Right forelimb (tissue), 1 donor: ENCODE measurements at regions not wholly inside any gene's neighbourhood (a gene's known extent, or its start where the extent isn't known, plus 50 kb on each side); places are given as distances from the start of the nearest gene placed in this dataset.
"Not testable (repeated sequence)": the region's sequence is repeated elsewhere in the genome, so short reads cannot be mapped to it uniquely, and the experiment has no call there.

Source experiments
- DNase-seq: peaks from one replicate; pipeline ENCODE4 v3.0.0-alpha.2; 2018

DNA sequence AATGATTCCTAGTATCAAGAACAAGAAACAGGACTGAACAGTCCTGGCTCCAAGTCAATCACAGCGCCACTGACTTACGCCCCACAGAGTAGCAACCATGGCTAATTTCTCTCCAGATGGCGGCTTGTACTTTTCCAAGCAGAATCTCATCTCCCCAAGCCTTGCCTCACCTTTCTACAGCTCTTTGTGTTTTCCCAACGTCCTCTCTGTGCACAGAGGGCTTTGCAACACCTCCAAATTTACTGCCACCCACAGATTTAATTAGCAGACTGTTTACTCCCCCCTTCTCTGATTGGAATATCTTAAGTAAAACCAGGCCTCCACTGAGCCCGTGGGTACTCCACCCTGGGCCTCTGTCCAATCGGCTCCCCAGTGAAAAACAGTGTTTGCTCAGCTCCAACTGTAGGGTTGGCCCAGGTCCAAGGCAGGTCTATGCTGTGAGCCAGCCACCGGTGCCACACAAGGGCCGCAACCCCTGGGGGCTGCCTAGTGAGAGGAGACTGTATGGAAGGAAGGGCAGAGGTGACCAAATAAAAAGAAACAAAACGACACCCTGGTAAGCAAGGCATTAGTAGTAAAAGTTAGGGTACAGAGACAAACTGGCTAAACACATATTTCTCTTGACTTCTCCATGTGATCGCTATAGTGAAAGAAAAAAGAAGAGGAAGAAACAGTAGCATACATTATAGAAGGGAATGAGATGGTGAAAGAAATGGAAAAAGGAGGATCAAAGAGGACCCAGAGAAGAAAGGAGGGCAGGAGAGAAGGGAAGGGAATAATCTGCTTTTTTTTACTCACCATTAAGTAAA lies 128.4 kb upstream of the SOD1 start:
- DNase-seq: peak; percentile 54

DNA sequence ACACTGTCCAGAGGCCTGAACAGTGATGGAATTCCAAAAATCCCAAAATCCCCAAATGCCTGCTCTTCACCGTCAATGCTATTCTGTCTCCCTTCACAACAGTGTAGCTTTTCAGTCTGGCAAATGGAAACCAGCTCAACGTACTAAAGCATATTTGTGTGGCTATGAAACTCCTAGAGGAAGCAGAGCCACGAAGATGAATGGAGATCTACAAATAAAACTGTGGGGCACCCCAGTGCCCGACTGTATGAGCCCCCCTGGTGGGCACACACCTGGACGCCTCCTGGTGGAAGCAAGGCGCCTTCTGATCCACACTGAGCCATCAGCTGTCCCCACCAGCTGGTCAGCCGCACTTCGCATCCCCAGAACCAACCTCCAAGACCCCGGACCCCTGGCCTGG lies 129.1 kb upstream of the SOD1 start:
- DNase-seq: no peak

DNA sequence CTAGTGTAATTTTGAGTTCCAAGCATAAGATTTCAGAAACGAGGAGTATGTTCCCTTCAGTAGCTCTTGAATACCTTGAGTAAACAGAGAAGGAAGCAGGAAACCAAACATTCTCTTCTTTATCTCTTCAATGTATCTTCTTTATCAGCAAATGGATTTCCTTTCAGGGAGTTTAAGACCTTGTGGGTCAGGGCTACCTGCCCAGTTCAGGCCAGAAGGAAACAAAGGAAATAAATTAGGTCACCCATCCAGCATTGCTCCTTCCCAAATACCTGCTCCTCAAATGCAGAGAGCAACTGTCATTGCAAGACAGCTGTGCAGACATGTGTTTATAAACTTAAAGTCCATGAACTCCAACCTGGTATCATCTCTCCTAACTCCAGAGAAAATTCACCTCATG lies 130.1 kb upstream of the SOD1 start:
- no peak for DNase-seq

DNA sequence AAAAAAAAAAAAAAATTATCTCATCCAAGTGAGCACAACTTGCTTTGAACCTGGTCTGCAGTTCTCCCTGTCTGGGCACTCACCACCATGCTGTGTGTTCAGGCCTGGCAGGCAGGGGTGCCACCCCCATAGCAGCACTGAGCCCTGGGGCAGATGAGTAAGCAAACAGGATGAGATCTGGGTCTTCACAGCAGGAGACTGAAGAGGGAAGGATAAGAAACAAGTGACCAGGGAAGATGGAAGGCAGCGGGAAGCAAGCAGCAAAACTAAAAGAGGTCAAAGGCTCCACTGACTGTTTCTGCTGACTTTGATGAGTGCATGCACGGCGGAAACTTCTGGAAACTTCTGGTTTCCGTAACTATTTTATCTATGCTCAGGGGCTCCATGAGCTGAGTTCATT lies 133.5 kb upstream of the SOD1 start:
- DNase-seq: no peak

DNA sequence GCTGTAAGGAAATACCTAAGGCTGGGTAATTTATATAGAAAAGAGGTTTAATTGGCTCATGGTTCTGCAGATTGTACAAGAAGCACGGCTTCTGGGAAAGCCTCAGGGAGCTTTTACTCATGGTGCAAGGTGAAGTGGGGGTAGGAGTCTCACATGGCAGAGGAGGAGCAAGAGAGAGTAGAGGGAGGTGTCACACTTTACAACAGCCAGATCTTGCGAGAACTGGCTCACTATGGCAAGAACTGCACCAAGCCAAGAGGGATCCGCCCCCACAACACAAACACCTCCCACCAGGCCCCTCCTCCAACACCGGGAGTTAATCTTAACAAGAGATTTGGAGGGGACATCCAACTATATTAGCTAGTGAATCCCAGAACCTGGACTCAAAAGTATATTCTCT lies 135.4 kb upstream of the SOD1 start:
- no peak for DNase-seq

DNA sequence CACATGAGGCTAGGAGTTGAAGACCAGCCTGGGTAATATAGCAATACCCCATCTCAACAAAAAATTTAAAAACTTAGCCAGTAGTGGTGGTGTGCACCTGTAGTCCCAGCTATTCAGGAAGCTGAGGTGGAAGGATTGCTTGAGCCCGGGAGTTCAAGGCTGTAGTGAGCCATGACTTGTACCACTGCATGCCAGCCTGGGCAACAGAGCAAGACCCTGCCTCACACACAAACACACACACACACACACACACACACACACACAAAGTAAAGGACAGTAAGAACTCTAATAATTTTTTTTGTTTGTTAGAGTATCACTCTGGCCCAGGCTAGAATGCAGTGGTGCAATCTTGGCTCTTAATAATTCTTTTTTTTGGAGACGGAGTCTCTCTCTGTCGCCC lies 138.0 kb upstream of the SOD1 start:
- DNase-seq: no peak

DNA sequence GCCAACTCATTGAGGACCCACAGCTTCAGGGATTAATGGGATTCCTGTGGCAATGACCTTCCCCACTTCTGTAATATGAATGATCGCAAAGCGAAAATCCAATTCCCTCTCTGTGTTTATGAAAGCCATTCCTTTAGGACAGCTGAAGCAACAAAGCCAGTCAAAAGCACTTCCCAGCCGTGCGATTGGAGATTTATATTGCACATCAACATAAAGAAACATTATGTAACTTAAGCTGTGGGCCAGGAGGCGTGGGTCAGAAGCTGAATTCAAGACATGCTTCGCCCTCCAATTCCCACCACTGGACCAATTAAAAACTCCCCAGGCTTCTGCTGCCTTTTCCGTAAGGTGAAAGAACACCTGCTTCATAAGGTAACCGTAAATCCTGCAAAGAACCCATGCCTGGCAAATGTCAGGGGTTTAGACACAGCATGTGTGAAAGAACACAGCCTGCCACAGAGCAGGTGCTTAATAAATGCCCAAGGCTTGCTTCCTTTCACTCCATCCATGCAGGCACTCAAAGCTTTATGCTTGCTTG lies 138.9 kb upstream of the SOD1 start:
- no peak for DNase-seq

DNA sequence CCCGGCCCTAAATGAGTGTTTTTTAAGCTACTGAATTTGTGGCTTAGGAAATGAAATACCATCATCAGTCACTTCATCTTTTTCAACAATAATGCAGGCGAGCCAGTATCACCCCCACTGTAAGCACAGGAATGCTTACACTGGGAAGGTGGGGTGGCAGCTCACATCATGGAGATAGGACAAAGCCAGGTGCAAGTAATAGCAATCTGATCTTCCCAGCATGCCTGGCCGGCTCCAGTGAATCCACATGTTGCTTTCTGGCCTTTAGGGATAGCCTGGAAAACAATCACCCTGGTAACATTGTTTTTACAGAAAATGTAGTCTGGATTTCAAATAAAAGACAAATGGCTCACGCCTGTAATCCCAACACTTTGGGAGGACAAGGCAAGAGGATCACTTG lies 140.9 kb upstream of the SOD1 start:
- DNase-seq: no peak

DNA sequence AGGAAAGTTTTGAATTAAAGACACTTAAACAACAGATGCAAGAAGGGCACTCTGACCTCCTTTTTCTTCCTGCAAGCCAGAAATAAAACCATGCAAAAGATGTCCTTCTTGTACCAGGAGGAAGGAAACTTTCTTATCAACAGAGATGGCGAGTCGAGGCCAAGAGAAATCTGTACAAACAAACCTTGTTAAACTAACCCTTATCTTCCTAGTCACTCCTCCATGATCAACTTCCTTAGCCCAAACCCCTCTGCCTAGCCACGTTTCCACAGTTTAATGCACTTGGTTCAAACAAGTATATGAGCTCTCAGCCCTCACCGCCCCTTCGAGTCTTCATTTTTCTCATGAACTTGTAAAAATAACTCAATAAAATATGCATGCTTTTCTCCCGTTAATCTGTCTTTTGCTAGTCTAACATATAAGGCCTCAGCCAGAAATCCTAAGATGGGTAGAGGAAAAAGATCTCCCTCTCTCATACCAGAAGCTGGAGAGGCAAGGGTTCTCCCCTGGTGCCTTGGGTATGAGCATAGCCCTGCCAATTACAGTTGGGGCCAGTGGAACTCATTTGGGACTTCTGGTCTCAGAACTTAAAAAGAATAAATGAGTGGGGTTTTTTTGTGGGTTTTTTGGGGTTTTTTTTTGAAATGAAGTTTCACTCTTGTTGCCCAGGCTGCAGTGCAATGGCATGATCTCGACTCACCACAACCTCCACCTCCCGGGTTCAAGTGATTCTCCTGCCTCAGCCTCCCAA lies 141.7 kb upstream of the SOD1 start:
- DNase-seq: no peak

DNA sequence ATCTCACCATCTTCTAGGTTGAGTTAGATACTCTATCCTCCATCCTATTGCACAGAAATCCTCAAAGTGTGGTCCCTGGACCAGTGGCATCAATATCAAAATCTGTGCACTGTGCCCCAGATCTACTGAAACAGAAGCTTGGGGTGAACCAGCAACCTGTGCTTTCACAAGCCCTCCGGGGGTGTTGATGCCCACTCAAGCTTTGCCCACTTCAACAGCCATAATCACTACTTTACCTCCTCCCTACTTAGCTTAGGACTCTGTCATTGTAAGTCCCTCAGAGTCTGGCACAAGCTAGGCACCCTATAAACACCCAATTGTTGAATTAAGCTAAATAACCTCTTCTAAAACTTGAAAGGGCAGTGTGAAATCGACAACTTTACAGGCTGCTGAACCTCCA lies 144.2 kb upstream of the SOD1 start:
- DNase-seq: no peak

DNA sequence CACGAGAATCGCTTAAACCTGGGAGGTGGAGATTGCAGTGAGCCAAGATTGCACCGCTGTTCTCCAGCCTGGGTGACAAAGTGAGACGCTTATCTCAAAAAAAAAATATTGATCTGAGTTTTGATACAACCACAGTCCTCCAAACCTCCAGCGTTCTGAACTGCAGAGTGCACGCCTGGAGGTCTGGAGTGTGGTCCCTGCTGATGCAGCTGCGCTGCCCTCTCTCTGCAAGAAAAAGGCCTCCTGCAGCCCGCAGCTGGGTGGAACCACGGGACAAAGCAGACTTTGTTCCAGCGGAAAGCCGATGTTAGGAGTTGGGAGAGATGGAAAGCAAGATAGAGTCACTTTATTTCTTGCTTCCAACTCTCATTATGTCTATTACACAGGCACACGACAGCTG lies 144.9 kb upstream of the SOD1 start:
- peak; percentile 58 for DNase-seq

DNA sequence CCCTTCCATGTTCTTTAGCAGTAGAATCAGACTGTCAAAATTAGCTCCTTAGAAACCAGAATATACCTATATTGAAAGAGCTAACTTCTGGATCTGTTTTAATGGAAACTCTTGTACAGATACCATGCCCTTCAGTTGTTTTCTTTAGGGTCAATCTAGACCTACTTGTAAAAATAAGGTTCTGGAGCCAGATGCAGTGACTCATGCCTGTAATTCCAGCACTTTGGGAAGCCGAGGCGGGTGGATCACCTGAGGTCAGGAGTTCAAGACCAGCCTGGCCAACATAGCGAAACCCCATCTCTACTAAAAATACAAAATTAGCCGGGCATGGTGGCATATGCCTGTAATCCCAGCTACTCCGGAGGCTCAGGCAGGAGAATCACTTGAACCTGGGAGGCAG lies 146.0 kb upstream of the SOD1 start:
- not testable (repeated sequence) for DNase-seq

DNA sequence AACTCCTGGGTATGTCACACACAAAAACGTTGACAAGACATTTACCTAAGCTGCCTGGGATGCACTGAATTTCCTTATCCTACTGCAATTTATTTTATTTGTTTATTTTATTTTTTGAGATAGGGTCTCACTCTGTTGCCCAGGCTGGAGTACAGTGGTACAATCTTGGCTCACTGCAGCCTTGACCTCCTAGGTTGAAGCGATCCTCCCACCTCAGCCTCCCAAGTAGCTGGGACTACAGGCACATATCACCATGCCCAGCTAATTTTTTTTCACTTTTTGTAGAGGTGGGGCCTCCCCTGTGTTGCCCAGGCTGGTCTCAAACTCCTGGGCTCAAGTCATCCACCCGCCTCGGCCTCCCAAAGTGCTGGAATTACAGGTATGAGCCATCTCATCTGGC lies 147.5 kb upstream of the SOD1 start:
- not testable (repeated sequence) for DNase-seq

DNA sequence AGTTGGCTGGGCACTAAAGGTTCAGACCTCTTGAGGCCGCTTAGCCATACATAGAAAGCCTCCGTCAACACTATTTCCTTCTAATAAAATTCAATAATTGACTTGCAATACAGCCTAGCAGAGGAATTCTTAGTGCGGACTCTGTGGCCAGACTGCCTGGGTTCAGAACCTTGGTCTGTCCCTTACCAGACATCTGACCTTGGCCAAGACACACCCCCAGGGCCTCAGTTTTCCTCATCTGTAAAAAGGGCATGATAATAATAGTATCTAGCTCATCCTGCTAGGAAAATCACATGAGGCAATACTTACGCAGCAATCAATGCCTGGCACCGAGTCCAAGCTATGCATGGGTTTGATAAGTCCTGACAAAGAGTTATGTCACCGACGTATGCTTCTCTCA lies 148.2 kb upstream of the SOD1 start:
- no peak for DNase-seq

DNA sequence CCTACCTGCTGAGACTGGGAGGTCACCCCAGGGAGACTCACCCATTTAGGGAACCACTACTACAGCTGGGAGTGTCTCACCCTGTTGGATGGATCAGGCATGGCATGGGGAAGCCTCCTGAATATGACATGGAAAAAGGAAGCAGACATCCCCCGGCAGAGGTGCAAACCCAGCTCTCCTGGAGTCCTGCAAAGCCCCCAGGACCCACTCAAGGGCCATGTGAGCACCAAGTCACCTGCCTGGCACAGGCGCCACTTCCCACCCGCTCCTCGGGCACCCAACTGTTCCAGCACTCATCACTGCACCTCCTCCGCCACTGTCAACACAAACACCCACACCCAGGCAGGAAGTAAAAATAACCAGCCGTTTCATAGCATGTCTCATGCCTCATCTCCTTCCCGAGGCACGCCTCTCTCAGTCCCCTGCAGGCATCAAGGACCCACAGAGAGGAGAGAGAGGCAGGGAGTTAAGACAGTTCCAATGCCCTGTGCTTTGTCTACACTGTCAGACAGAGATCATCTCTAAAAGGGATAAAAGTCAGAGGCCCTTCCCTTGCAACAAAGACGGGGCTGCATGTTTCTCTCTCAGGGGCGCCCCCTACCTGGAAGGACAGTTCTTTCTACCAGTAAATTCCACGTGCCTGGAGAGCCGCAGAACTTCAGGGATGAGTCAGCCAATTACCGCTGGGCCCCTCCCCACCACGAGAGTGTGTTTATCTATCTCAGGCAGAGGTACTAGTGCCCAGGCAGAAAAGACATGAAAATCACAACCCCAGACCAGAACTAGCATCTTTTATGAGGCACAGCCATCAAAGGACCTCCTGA lies 150.1 kb upstream of the SOD1 start:
- DNase-seq: no peak

DNA sequence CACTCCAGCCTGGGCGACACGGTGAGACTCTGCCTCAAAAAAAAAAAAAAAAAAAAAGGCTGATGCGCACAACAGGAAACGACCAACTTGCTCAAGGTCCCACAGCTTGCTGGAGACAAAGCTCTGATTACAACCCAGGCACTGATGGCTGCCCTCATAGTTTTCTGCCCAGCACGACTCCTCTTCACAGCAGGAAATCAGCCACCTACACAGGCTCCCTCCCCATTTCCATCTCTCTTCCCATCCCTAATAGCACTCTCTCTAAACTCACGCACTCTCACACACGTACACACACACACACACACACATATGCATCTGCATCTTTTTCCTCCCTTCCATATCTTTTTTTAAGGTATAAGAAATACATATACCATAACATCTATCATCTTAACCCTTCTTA lies 153.5 kb upstream of the SOD1 start:
- no peak for DNase-seq

DNA sequence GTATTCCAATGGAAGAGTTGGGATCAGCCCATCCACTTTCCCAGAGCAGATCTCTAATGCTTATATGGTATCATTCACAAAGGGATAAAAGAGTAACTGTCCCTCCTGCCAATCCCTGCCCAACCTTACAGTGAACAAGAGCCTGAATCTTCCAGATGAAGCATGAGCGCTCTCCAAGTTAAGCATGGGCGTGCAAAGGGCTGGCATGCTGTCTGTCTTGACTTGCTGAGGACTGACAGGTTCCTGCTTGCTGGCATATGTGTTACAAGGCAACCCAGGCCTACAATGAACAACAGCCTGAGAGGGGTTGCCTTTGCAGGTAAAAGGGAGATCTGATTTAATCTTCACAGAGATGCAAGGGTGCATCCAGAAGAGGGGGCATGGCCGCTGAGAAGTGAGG lies 155.6 kb upstream of the SOD1 start:
- no peak for DNase-seq

DNA sequence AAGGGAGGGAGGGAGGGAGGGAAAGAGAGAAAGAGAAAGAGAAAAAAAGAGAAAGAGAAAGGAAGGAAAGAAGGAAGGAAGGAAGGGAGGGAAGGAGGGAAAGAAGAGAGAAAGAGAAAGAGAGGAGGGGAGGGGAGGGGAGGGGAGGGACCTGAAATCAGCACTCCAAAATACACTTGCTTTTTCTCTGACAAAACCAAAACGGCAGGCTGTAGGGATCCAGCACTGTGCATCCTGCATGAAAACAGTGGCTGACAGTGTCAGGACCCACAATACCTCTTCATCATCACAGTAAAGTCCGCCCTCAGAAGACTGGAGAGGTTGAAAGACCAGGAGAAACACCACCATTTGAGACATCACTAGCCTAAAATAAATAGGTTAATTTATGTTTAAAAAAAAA lies 156.0 kb upstream of the SOD1 start:
- DNase-seq: no peak

DNA sequence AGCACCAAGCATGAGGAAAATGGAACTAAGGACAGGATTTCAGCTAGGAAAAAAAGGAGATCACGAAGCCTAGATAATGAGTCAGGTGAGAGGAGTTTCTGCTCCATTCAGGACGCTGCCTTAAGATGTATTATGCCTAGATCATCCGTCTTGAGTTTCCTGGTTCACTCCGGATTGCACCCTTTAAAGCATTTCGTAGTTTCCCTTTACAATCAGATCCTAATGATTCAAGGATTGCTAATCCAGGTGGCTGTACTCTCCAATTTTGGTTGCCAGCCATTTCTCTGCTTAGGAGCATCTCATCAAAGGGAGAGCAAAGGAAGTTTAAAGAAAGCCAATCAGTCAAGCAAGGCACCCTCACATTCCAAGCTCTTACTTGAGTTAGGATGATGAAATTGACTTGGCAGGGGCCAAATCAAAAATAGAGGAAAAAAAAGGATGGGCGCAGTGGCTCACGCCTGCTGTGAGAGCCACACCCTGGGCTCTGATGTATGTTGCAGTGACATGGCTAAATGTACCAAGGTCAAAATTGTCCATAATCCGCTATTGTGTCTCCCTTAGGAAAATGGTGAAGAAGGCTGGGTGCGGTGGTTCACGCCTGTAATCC lies 156.9 kb upstream of the SOD1 start:
- DNase-seq: no peak

DNA sequence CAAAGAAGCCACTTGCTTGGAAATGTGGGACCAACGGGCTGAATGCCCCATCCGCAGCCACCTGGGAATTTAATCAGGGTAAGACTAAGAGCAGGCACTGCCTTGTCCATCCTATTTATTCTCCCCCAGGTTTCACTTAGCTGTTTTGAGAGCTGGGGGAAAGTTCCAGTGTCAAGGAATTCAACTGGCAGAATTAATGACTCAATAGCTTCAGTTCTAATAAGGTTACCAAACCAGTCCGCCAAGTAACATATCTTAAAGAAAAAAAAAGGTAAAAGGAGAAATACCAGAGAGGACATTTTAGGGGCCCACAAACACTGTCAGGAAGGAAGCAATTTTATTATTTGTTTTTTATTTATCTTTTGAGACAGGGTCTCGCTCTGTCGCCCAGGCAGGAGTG lies 157.6 kb upstream of the SOD1 start:
- DNase-seq: no peak

DNA sequence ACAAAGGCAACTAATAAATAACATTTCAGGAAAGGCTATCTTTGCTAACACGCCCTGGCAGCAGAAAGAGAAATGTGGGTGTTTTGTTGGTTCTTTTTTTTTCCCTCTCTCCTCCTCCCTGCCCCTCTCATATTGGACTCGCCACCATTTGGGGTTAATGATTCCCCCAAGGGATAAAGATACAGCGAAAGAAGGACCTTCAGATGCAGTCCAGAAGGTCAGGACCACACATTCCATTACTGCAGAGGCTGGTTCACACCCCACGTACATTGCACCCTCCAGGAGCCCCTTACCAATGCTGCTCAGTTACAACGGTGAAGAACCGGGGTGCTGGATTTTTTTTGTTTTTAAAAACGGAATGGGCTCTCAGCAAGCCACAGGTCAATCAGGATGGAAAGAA lies 156.9 kb upstream of the TIAM1 start:
- no peak for DNase-seq

DNA sequence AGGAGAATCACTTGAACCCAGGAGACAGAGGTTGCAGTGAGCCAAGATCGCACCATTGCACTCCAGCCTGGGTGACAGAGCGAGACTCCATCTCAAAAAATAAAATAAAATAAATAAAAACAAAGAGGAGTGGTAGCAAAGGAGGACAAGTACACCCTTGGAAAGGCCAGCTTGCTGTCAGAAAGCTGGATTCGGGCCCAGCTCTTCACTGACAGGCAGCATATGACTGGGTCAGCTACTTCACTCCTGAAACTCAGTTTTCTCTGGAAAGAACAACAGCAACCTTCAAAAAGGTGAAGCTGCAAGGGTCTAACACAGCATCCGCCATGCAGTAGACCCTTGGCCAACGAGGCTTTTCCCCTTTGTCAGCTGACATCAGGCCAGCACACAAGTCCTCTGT lies 156.0 kb upstream of the TIAM1 start:
- no peak for DNase-seq

DNA sequence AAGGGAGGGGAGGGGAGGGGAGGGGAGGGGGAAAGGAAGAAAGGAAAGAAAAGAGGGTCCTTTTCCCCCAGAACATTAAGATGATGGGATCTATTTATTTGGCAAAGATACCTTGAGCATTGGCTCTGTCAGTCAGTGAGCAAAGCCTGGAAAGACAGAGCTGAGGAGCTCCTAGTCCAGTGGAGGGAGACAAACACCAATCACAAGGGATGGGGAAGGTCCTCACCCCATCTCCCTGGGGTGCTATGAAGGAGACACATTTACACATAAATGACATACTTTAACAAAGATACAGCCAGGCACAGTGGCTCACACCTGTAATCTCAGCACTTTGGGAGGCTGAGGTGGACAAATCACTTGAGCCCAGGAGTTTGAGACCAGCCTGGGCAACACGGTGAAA lies 154.9 kb upstream of the TIAM1 start:
- DNase-seq: no peak
